HG03469 (cell line): ENCODE measurements at regions not wholly inside any gene's neighbourhood (a gene's known extent, or its start where the extent isn't known, plus 50 kb on each side); places are given as distances from the start of the nearest gene placed in this dataset.

Experiments used
- ATAC-seq: cut with Tn5 transposase; IDR thresholded peaks from one replicate; pipeline ENCODE4 v1.9.1; 2021; ENCODE audit warnings: mild to moderate bottlenecking, moderate library complexity, moderate number of reproducible peaks; ENCODE audit not compliant: unreplicated experiment

GRCh38 chr6:95071464-95071863 is 505.9 kb upstream of the MANEA start:
- no peak for ATAC-seq

- ATAC-seq: no peak
Measured at GRCh38 chr6:95078457-95078856, 498.9 kb upstream of the MANEA start.

- no peak for ATAC-seq
Measured at GRCh38 chr6:95081231-95081630, 496.1 kb upstream of the MANEA start.

DNA sequence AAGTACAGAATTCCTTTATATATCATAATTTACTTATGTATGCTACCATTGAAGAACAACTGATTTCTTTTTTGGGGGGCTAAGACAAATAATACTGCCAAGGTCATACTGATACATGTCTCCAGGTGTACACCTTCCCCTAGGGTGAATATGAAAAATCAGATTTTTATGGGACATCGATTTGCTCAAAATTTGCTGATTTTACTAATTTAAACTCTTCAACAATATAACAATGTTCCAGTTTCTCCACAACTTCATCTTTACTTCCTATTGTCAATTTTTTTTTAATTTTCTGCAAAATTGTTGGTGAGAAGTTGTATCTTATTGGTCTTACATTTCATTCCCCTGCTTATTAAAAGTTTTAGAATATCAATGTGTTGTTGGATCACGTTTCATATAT is 495.4 kb upstream of the MANEA start:
- no peak for ATAC-seq

DNA sequence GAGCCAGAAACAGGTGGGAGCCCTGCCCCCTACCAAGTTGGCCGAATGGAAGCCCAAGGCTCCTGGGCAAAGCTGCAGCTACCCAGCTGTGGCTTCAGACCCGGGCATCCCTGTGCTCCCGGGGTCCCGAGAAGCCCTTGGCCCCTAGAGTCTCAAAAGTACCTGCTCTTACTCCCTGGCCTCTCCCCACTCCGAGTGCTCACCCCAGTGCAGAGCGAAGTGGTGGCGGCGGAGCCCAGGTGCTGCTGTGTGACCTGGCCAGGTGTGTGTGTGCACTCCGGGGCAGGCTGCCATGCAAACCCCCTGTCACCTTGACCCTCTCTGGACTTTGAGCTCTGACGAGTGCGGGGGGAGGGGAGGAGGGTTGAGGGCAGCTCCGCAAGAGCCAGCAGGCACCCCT is 493.8 kb upstream of the MANEA start:
- no peak for ATAC-seq

DNA sequence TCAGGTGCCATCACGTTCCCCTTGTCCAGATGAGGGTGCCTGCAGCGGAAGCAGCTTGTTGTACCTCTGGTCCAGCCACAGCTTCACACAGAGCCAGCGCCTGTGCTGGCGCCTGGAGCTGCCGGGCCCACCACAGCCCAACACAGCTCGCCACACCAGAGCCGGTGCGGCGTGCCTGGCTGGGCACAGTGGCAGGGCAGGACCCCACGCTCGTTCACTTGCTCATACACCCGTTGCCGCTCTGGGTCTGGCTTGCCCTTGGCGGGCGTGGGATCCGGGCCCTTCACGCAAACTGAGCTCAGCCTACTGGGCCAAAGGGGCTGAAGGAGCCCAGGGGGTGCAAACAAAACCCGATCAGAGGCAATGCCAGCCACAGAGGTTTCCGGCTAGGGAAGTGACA is 492.5 kb upstream of the MANEA start:
- ATAC-seq: no peak

DNA sequence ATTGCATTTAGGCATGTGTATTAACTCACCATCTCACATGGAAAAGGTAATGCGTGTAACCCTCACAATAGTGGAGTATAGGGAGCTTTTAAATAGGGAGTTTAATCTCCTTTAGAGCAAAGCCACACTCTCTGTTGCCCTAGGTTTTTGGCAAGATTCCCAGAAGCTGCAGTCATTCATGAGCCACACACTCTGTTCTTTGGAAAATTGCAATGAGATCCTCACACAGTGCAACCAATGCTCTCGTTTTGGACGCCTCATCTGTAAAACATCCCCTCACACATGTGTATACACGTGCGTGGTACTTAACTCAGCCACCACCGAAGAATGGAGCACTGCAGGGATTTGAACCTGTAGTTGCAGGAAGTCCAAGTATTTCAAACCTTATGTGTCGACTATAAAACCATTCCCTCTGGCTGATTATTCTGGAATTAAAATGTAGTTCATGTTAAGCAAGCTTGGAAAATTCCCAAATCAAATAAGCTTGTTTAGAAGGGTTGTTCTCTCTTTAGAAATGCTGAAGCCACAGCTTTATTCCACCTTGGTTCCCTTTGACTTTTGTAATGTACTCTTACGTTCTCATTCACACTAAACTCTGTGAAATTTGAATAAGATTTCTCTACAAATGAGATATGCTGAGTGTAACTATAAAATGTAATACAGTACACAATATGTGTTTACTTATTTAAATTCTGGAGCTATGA is 489.8 kb upstream of the MANEA start:
- no peak for ATAC-seq

- ATAC-seq: peak; percentile 85
Measured at GRCh38 chr6:95091823-95092436, 485.4 kb upstream of the MANEA start.

GRCh38 chr6:95093154-95093553 is 484.2 kb upstream of the MANEA start:
- ATAC-seq: no peak

- ATAC-seq: no peak
Measured at GRCh38 chr6:95094751-95095663, 482.3 kb upstream of the MANEA start.

- ATAC-seq: no peak
Measured at GRCh38 chr6:95095855-95096254, 481.5 kb upstream of the MANEA start.

DNA sequence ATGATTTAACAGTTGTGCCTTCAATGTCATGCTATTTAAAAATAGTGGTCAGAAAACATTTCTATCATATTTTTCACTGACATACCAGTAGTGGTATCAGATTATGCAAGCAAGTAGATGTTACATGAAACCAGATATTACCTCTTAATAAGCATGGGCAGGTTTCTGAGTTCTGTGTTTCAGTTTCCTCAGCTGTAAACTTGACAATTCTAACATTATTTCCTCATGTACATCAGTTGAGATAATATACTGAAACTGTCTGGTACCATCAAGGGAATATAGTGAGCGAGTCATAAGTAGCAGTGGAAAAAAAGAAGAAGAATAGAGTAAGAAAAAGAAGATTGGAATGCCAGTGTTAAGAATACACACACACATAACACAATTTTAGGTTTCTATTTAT is 477.9 kb upstream of the MANEA start:
- no peak for ATAC-seq

- no peak for ATAC-seq
Measured at GRCh38 chr6:95109212-95109611, 468.1 kb upstream of the MANEA start.

- no peak for ATAC-seq
Measured at GRCh38 chr6:95110767-95111166, 466.6 kb upstream of the MANEA start.

- ATAC-seq: no peak
Measured at GRCh38 chr6:95117236-95117635, 460.1 kb upstream of the MANEA start.

- no peak for ATAC-seq
Measured at GRCh38 chr6:95119927-95120326, 457.4 kb upstream of the MANEA start.

DNA sequence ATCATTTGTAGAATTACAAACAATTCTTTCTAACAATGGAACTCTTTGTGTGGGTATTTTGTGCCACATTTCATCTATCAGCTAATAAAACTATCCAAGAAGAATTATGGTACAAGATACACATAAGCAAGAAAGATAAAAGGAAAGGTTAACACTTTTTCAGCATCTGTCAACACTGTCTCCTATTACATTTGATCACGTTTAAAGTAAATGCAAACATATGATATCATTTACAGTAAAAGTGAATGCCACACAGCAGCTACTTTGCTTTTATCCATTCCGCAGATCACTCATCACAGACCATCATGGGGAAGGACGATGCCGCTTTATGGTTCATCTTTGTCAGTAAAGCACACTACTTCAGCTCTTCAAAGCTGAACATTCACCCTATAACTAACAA is 456.4 kb upstream of the MANEA start:
- no peak for ATAC-seq

DNA sequence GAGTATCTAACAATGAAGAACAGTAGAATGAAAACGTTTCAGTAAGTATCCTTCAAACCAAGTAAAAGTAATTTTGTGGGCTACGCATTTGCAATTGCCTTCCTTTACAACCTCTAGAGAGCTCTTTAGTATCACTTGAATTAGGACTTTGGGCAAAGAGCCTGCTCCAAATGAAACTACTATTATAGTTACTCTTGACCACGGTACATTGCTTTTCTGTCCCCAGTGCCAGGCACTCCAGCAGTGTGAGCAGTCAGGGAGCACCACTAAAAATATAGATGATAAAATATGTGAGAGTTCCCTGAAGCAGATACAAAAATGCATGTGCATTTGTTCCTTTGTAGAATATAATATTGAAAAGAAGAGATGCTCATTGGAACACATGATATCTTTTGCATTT is 450.1 kb upstream of the MANEA start:
- no peak for ATAC-seq

- no peak for ATAC-seq
Measured at GRCh38 chr6:95128439-95128838, 448.9 kb upstream of the MANEA start.

DNA sequence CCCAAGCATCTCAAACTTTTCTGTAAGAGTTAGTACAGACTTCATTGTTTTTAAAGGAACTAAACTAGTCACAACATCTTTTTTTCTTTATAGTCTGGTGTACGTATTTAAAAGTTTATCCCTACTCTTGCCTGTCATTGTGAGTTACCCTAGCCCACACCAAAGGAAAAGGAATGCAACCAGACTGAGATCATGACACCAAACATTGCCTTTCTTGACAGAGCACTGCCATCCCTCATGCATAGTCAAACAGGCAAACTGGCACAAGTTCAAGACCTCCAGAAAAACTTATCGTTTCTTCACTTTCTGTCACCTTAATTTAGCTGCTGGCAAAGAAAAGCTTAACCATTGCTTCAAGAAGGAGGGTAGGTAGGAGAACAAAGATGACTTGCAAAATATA is 448.4 kb upstream of the MANEA start:
- no peak for ATAC-seq

DNA sequence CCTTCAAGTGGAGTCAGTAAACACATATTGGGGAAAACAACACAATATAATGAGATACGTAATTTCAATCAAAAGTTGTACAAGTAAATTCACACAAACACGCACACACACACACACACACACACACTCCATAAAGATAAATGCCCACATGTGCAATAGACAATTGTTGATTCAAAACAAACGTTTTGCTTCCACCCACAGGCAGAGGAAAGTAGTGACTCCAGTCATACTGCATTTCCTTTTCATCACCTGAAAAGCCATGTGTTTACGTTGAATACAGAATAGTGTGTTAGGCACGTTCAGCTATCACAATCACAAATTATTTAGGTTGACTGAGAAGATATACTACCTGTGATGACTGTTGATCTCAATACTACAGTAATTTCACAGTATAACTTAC is 443.8 kb upstream of the MANEA start:
- no peak for ATAC-seq

- ATAC-seq: no peak
Measured at GRCh38 chr6:95135182-95135581, 442.2 kb upstream of the MANEA start.
